Hepatocyte (in vitro differentiated cells): ENCODE measurements at regions not wholly inside any gene's neighbourhood (a gene's known extent, or its start where the extent isn't known, plus 50 kb on each side); places are given as distances from the start of the nearest gene placed in this dataset.

Experiments
- DNase-seq: peaks from one replicate; pipeline ENCODE4 v3.0.0-alpha.2; 2016; ENCODE audit warnings: low spot score
- H2AFZ ChIP-seq: fragments of 200-600 bp; sonication (generic); 2 replicates; pipeline ENCODE4 v1.6.0; 2016; ENCODE audit warnings: antibody characterized with exemption, mild to moderate bottlenecking
- H3K27ac ChIP-seq: fragments of 200-600 bp; sonication (generic); 2 replicates; pipeline ENCODE4 v1.5.1; 2016; ENCODE audit warnings: mild to moderate bottlenecking
- H3K27me3 ChIP-seq: fragments of 200-600 bp; sonication (generic); 2 replicates; pipeline ENCODE4 v1.6.1; 2016
- H3K36me3 ChIP-seq: fragments of 200-600 bp; sonication (generic); replicated peaks from 2 replicates; pipeline ENCODE4 v1.5.1; 2016; ENCODE audit warnings: low read depth; ENCODE audit not compliant: insufficient read depth
- H3K4me1 ChIP-seq: fragments of 200-600 bp; sonication (generic); 2 replicates; pipeline ENCODE4 v1.5.1; 2016; ENCODE audit warnings: mild to moderate bottlenecking, moderate library complexity; ENCODE audit not compliant: insufficient read depth
- H3K4me2 ChIP-seq: fragments of 200-600 bp; sonication (generic); 2 replicates; pipeline ENCODE4 v1.6.0; 2016
- H3K4me3 ChIP-seq: fragments of 200-600 bp; sonication (generic); 2 replicates; pipeline ENCODE4 v1.5.1; 2016; ENCODE audit warnings: mild to moderate bottlenecking
- H3K79me2 ChIP-seq: fragments of 200-600 bp; sonication (generic); 2 replicates; pipeline ENCODE4 v1.6.0; 2017; ENCODE audit warnings: mild to moderate bottlenecking
- H3K9me2 ChIP-seq: fragments of 200-600 bp; sonication (generic); replicated peaks from 2 replicates; pipeline ENCODE4 v1.6.0; 2017; ENCODE audit warnings: mild to moderate bottlenecking; ENCODE audit not compliant: insufficient read depth
- H3K9me3 ChIP-seq: fragments of 200-600 bp; sonication (generic); 2 replicates; pipeline ENCODE4 v1.5.1; 2016; ENCODE audit warnings: low read depth, mild to moderate bottlenecking
- H4K20me1 ChIP-seq: fragments of 200-600 bp; sonication (generic); 2 replicates; pipeline ENCODE4 v1.6.0; 2016; ENCODE audit warnings: mild to moderate bottlenecking; ENCODE audit not compliant: insufficient read depth, poor library complexity, severe bottlenecking
- EZH2 ChIP-seq: fragments of 200-600 bp; sonication (generic); IDR thresholded peaks from 2 replicates; pipeline ENCODE4 v1.6.1; 2016; ENCODE audit warnings: antibody characterized with exemption, mild to moderate bottlenecking, borderline replicate concordance
- EZH2phosphoT487 ChIP-seq: fragments of 200-600 bp; sonication (generic); IDR thresholded peaks from one replicate; pipeline ENCODE4 v1.6.1; 2018; ENCODE audit warnings: antibody characterized with exemption, mild to moderate bottlenecking, low read depth, moderate library complexity; ENCODE audit not compliant: unreplicated experiment, severe bottlenecking
- WGBS: methylation state at CpG from one replicate; pipeline ENCODE4 v1.1.6; 2016; ENCODE audit warnings: low lambda C conversion rate; ENCODE audit errors: missing lambda C conversion rate; 5-methylcytosine and 5-hydroxymethylcytosine counted together
- TF ChIP-seq, protein P1 (sequence below): fragments of 200-600 bp; sonication (generic); IDR thresholded peaks from 2 replicates; pipeline ENCODE4 v1.5.1; 2016; ENCODE audit warnings: antibody characterized with exemption, mild to moderate bottlenecking; ENCODE audit not compliant: poor library complexity

DNA sequence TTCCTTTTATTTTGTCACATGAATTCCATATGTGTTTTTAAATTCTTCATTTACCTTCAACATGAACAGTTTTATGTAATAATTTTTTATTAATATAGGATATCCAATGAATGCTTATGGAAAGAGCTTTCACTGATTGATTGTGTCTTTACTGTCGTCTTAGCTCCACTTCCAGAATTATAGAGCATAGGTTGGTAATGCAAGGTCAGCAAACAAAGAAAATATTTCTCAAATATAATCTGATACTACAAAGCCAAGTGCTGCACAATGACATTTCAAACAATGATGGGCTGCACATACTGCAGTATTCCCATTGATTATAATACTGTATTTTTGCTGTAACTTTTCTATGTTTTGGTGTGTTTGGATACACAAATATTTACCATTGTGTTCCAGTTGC, 275.7 kb upstream of the RSPO3 start:
- Histone ChIP-seq H3K79me2 (no peaks in the 10 kb centered on the region), H3K9me2 (no peaks in the 10 kb centered on the region), H3K36me3 (no peaks in the 10 kb centered on the region), H2AFZ (no peak overlapping the region), H3K4me1 (no peaks in the 10 kb centered on the region), H3K27ac (no peak overlapping the region), H3K4me3 (no peak overlapping the region), H3K27me3 (no peaks in the 10 kb centered on the region), H4K20me1 (no peaks in the 10 kb centered on the region), H3K9me3 (no peaks in the 10 kb centered on the region), H3K4me2 (no peak overlapping the region)
- 71% methylated on average over 1 of the region's 1 CpG for WGBS
- TF ChIP-seq, protein P1, sequence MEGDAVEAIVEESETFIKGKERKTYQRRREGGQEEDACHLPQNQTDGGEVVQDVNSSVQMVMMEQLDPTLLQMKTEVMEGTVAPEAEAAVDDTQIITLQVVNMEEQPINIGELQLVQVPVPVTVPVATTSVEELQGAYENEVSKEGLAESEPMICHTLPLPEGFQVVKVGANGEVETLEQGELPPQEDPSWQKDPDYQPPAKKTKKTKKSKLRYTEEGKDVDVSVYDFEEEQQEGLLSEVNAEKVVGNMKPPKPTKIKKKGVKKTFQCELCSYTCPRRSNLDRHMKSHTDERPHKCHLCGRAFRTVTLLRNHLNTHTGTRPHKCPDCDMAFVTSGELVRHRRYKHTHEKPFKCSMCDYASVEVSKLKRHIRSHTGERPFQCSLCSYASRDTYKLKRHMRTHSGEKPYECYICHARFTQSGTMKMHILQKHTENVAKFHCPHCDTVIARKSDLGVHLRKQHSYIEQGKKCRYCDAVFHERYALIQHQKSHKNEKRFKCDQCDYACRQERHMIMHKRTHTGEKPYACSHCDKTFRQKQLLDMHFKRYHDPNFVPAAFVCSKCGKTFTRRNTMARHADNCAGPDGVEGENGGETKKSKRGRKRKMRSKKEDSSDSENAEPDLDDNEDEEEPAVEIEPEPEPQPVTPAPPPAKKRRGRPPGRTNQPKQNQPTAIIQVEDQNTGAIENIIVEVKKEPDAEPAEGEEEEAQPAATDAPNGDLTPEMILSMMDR, result no peak
- TF ChIP-seq EZH2phosphoT487, result no peak
- TF ChIP-seq EZH2, result no peak
- no peak for DNase-seq

DNA sequence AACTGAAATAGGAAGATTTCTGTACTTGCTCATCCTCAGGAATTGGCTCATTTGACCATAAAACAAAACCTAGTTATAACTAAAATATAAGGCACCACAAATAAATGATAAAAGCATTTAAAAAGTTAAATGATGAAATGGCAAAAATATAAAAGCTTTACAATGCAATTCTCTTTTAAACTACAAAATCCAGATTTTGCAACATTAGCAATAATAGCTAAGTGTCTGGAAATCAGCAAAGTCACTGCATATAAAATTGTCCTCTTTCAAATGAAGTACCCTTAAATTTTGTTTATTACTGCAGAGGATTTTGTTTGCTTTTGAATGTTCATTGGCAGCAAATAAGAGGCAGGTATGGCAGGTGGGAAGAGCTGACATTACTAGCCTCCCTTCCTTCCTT, 270.4 kb upstream of the RSPO3 start:
- Histone ChIP-seq H3K79me2 (no peaks in the 10 kb centered on the region), H4K20me1 (no peaks in the 10 kb centered on the region), H3K27me3 (no peaks in the 10 kb centered on the region), H3K27ac (no peak overlapping the region), H3K9me2 (no peaks in the 10 kb centered on the region), H3K4me2 (no peak overlapping the region), H2AFZ (no peak overlapping the region), H3K9me3 (no peaks in the 10 kb centered on the region), H3K36me3 (no peaks in the 10 kb centered on the region), H3K4me1 (no peaks in the 10 kb centered on the region), H3K4me3 (no peak overlapping the region)
- DNase-seq, result no peak
- TF ChIP-seq, protein P1, result no peak
- TF ChIP-seq EZH2 (no peak), EZH2phosphoT487 (no peak)

DNA sequence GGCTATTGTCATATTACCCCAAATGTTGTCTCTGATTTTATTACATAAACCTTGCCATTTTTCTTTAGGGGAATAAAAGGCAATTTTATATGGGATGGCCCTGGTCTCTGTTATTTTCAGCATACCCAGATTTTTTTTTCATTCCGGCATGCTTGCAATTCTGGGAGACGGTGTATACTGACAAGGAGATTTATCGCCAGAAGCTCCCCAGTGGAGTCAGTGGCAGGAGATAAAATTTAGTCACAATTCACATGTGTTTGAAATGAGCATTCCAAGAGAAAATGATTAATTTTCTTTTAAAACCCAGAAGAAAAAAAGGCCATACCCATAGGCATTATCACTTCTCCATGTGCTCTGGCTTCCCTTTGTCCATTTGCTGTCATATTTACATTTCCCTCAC, 250.8 kb upstream of the RSPO3 start:
- Histone ChIP-seq H4K20me1 (no peaks in the 10 kb centered on the region), H3K27ac (no peak overlapping the region), H3K4me1 (no peaks in the 10 kb centered on the region), H3K27me3 (no peaks in the 10 kb centered on the region), H3K36me3 (no peaks in the 10 kb centered on the region), H3K9me3 (no peaks in the 10 kb centered on the region), H3K4me3 (no peak overlapping the region), H2AFZ (no peak overlapping the region), H3K79me2 (no peaks in the 10 kb centered on the region), H3K9me2 (no peaks in the 10 kb centered on the region), H3K4me2 (no peak overlapping the region)
- DNase-seq, result no peak
- no peak for TF ChIP-seq EZH2
- TF ChIP-seq, protein P1, result no peak
- no peak for TF ChIP-seq EZH2phosphoT487
- 85% methylated on average over 3 of the region's 3 CpGs for WGBS

DNA sequence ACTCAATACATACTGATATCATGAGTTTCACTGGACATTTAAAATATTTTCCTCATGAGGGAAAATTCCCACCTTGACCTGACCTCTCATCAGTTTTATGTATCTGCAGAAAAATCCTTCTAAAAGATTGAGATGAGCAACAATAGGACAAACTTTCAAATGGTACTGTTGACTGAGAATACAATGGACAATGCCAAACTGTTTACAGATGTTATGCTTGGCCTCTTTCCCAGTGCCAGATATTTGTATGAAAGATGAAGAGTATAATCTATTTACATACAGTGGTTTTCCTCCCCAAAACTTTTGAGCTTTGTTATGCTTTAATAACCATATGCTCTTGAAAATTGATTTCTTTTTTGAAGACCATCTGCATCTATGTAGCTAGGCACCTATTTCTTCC, 245.1 kb upstream of the RSPO3 start:
- no peaks in the 10 kb centered on the region for H3K9me2 ChIP-seq

More for the DNA sequence above, 245.1 kb upstream of the RSPO3 start:
- Histone ChIP-seq H3K4me2 (no peak overlapping the region), H4K20me1 (no peaks in the 10 kb centered on the region), H3K79me2 (no peaks in the 10 kb centered on the region), H3K27ac (no peak overlapping the region), H3K27me3 (no peaks in the 10 kb centered on the region), H2AFZ (no peak overlapping the region), H3K4me3 (no peak overlapping the region), H3K4me1 (no peaks in the 10 kb centered on the region), H3K36me3 (no peaks in the 10 kb centered on the region), H3K9me3 (no peaks in the 10 kb centered on the region)
- no peak for DNase-seq
- TF ChIP-seq EZH2 (no peak), EZH2phosphoT487 (no peak)
- TF ChIP-seq, protein P1, result no peak
